ENCODE measurements at regions not wholly inside any gene's neighbourhood (a gene's known extent, or its start where the extent isn't known, plus 50 kb on each side); places are given as distances from the start of the nearest gene placed in this dataset.
"Not testable (repeated sequence)": the region's sequence is repeated elsewhere in the genome, so short reads cannot be mapped to it uniquely, and the experiment has no call there.

DNA sequence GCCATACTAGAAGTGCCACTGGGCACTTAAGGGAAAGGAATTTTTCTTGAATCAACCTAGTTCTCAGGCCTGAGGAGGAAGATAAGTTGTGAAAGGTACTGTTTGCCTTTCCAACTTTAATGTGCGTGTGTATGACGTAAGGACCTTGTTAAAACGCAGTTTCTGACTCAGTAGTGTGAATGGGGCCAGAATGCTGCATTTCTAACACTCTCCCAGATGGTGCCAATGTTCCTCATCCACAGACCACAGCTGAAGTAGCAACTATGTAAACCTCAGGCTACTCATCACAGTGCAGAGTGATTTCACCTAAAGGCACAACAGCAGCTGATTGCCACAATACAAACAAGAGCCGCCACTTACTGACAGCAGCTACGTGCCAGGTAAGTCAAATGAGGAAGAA is 103.6 kb downstream of the OTOL1 start:
- no peak for DNase-seq (ENCODE audit: low spot score)

DNA sequence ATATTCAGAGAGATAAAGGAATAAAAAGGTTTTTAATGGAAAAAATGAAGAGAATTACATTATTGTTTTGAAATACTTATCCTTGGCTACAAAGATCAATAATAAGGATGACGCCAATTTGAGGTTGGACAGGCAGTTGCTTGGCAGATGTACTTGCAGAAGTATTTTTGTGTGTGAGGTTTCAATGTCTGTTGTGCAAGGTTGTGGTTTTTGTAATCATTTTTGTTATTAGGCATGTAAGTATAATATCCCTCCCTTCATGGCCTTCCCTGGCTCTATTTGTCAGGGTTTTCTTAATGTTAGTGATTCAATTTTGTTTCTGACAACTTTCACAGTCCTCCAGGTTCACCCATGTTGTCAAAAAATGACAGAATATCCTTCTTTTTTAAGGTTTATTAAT is 105.9 kb downstream of the OTOL1 start:
- no peak for DNase-seq (ENCODE audit: low spot score)

DNA sequence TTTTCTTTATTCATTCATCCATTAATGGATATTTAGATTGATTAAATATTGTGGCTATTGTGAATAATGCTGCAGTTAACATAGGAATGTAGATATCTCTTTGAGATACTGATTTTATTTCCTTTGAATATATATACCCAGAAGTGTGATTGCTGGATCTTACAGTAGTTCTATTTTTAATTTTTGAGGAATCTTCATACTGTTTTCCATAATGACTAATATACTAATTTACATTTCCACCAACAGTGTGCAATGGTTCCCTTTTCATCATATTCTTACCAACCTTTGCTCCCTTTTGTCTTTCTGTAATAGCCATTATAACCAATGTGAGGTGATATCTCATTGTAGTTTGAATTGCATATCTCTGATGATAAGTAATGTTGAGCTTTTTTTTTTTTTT is 106.3 kb downstream of the OTOL1 start:
- no peak for DNase-seq (ENCODE audit: low spot score)

DNA sequence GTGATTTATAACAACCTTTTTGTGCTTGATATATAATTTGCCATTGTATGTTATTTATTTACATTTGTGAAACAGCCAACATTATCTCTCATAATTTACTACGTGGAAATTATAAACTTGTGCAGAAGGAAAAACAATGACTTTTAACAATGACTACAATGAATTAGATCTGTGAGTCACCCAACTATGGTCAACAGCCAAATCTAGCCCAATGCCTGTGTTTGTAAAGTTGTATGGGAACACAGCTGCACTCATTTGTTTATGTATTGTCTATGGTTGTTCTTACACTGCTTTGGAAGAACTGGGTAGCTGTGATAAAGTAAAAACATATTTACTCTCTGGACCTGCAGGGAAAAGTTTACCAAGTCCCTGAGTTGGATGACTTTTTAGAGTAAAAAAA is 110.4 kb downstream of the OTOL1 start:
- no peak for DNase-seq (ENCODE audit: low spot score)

DNA sequence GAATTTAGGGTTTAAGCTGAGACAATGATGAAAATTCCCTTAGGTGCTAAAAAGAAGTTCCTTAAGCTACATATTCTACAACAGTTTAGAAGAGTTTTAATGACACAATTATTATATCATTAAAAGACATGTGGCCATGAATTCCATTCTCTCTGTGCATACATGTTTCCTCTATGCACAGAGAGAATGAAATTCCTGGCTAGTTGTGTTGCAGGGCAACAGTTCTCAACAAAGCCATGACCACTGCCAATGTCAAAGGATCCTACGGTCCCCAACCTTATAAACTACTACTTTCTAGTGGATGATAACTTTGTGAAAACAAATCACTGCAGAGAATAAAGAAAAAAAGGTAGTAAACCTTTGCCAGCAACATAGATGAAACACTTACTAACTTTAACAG is 122.7 kb downstream of the OTOL1 start:
- no peak for DNase-seq (ENCODE audit: low spot score)

DNA sequence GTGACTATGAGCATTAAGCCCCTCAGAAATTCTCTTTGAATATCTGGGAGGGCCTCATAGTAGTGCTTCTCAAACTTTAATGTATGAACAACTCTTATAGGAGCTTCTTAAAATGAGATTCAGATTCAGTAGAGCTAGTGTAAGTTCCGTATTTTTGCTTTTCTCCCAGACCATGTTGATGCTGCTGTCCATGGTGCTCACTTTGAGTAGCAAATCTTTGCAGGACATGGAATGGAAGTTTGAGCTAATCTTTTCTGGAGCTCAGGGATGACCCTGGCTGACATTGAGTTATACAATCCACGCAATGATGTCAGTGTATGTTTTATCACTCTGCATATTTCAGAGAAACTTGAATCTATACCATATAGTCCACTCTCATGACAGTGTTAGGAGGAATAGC is 134.2 kb downstream of the OTOL1 start:
- peak; percentile 43 for DNase-seq (ENCODE audit: low spot score)

DNA sequence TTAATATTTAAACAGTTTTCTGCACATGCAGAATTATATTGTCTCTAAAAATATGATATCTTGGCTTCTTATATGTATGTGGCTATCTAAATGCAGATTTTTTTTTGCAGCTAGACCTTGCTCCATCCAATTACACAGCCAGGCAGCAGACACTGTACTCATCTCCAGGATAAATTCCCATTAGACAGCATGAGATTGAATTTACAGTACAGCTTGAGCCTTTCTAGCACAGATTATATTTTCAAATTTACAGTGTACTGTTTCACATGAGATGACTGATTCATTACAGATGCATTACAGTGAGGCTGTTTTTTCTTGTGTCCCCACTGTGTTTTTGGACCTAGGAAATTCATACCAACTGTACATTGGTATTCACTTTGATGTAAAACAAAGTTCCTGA is 134.9 kb downstream of the OTOL1 start:
- no peak for DNase-seq (ENCODE audit: low spot score)

DNA sequence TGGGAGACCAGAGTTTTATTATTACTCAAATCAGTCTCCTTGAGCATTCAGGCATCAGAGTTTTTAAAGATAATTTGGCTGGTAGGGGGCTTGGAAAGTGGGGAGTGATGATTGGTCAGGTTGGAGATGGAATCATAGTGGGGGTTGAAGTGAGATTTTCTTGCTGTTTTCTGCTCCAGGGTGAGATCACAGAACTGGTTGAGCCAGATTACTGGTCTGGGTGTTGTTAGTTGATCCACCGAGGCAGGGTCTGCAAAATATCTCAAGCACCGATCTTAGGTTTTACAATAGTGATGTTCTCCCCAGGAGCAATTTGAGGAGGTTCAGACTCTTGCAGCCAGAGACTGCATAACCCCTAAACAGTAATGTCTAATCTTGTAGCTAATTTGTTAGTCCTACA is 141.0 kb downstream of the OTOL1 start:
- DNase-seq (ENCODE audit: low spot score): peak; percentile 24

DNA sequence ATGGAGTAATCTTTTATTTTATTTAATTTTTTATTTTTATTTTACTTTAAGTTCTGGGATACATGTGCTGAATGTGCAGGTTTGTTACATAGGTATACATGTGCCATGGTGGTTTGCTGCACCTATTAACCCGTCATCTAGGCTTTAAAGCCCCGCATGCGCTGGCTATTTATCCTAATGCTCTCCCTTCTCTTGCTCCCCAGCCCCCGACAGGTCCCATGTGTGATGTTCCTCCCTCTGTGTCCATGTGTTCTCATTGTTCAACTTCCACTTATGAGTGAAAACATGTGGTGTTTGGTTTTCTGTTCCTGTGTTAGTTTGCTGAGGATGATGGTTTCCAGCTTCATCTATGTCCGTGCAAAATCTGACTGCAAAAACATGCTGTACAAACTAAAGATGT is 142.5 kb downstream of the OTOL1 start:
- DNase-seq (ENCODE audit: low spot score): not testable (repeated sequence)

DNA sequence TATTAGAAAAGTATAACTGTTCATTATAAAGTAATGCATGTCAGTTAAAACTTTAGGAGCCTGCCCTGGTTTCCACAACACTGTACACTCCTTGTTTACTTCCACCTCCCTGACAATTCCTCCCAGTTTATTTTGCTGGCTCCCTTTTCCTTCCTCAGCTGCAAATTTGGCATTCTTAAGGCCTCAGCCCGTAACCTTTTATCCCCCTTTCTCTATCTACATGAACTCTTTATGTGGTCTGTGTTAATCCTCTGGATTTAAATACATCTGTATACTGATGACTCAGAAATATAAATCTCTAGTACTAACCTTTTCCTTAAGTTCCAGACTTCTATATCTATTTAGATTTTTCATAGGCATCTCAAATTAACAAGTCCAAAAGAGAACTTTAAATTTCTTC is 143.6 kb downstream of the OTOL1 start:
- peak; percentile 56 for DNase-seq (ENCODE audit: low spot score)

DNA sequence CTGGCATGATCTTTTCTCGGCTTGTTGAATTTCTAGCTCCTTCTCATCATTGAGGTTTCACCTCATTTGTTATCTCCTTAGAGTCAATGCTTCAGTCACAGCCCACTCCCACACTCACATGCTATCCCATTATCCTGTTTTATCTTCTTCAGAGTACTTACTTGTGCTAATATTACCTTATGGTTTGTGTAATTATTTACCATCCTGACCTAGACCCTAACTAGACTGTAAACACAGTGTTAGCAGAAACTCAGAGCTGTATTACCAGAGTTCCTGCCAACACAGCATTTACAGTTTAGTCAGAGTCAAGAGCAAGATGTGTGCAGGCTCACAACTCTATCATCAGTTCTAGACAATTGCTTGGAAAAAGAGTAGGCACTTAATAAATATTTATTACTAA is 144.7 kb downstream of the OTOL1 start:
- DNase-seq (ENCODE audit: low spot score): no peak

DNA sequence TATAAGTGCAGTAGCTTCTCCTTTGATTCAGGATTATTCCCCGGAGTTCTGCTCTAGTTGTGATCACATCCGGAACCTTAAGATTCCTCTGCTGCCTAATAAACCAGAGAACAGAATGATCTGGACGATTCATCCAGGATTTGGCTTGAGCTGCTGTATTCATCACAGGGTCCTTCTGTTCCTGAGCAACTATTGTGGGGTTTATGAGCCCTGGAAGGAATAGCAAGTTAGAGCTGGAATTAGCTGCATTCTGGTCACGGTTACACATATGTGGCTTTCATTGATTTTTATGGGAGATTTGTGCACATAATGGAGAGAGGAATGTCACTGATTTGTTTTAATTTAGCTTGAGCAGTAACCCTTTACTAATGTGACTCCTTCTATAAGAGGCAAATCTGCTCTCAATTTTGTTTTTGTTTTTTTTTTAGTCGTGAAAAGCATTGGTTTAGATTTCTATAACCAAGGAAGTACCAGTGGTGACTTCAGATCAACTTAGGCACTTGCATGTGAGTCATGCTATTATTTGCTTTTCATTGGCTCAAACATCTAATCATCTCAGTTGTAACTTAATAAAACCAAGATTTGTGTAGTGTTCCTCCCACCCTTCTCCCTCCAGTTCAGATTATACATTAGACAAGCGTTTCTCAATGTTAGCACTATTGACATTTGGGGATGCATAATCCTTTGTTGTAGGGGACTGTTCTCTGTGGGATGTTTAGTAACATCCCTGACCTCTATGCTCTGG is 148.5 kb downstream of the OTOL1 start:
- peak; percentile 33 for DNase-seq (ENCODE audit: low spot score)

DNA sequence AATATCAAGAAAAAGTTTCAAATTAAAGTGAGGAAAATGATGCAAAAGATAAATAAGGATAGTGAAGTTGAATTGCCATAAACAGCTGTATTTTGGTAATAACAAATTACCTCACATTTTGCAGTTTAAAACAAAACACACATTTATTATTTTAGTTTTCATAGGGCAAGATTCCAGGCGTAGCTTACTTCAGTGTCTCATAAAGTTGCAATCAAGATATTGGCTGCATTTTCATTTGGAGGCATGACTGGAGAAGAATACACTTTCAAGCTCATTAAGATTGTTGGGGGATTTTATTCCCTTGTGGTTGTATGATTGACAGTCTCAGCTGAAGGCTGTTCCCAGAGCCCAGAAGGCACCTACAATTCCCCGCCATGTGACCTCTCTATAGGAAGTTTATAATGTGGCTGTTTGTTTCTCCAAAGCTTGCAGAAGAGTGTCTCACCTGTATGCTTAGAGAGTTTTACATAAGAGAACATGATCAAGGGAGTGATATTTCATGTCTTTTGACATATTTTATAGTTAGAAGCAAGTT is 151.4 kb downstream of the OTOL1 start:
- no peak for DNase-seq (ENCODE audit: low spot score)

DNA sequence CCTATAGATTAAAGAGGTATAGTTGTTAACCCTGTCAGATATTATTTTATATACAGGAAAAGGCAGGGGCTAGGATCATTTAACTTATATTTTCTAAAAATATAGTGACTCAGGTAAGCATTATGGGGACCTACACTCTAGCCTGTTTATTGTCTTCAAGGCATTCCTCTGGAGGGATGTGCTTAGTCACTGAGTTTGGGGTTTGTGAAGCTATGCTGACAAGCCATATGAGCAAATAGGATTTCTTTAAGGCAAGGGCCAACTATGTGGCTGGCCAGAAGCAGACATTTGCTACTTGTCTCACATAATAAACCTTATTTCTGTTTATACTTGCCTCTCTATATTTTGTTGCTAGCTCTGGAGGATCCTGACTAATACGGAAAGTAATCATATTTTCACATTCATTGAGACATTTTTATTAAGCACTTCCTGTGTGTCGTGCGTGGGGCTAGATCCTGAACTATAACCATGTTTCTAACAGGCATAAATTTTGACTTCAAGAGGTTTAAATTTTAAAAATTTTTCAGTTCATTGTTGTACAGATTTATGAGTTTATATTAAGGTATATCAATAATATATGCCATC is 153.4 kb downstream of the OTOL1 start:
- no peak for DNase-seq (ENCODE audit: low spot score)

DNA sequence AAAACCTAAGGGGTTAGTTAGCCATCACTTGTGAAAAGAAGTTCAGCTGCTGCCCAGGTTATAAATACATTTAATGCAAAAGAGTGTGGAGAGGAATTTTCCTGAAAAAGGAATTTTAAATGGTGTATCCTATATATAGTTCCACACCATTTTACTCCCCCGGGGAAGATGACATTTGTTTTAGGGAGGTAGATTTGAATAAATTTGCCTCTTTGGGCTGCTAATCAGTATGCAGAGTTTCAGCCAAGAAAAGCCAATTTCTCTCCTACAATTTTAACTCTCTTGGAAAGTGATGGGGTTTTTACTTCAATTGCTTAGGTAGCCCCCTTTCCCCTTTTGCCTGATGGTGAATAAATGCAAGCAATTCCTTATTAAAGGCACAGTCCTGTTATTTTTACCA is 161.2 kb downstream of the OTOL1 start:
- DNase-seq (ENCODE audit: low spot score): no peak

DNA sequence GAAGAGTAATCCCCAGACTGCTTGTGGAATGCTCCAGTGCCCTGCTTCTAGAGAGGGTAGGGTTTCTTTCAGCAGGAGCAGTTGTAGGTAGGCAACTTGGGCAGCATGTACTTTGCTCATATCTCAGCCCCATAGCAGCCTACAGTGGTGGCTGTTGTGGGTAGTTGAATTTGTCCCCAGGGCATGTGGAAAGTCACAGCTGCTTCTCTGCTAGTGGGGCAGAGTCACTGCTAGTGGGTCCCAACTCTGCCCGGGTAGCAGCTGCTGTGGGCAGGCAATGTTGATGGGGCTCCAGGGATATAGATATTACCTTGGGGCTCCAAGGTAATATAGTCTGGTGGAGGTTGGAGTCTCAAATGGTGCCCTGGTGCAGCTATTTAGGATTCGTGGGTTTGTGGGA is 174.5 kb downstream of the OTOL1 start:
- DNase-seq (ENCODE audit: low spot score): no peak

DNA sequence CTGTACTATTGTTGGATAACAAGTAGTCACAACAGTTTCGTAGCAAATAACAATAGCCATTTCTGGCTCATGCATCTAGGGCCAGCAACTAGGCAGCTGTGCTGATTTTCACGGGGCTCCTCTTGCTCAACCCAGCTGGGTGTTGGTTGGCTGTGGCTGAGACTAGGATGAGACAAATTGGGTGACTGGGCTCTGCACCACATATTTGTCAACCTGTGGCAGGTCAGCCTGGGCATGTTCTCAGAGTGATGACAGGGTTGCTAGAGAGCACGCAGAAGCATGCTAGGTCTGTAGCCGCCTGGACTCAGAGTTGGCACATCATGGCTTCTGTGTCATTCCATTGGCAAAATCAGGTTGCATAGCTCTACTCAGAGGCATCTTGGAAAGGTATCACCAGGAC is 175.9 kb downstream of the OTOL1 start:
- no peak for DNase-seq (ENCODE audit: low spot score)

DNA sequence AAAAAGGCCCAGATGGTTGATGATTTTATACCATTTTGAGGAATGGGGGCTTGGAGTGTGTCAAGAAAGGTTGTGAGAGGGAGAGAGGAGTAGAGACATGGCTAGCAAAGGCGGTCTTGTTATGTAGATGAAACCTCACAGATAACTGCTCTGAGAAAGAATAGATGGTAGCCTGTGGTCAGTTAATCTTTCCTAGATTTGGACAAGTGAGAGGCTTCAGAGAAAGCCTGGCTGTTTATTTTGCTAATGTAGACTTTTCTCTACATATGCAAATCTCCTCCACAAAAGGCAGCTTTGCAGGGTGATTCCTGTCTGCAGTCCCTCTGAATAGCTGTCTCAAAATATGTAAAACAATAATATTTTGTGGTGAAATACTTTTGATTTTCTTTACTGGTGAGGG is 177.3 kb downstream of the OTOL1 start:
- no peak for DNase-seq (ENCODE audit: low spot score)

DNA sequence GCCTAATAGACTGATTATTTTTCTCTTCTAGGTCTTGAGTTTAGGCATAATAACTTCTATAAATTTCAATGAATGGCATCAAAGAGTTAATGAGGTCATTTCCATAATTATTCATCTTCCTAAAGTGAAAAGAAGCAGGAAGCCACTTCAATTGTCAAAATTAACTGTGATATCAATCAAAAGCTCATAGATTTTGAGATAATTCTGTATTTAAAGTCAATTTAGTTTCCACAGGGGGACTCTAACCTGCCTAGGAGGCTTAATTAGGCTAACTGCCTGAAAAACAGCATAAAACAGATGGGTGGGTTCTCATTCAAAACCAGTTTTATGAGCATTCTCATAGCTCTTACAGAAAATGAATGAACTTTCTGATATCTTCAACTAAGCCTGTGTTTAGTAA is 177.8 kb downstream of the OTOL1 start:
- DNase-seq (ENCODE audit: low spot score): no peak

DNA sequence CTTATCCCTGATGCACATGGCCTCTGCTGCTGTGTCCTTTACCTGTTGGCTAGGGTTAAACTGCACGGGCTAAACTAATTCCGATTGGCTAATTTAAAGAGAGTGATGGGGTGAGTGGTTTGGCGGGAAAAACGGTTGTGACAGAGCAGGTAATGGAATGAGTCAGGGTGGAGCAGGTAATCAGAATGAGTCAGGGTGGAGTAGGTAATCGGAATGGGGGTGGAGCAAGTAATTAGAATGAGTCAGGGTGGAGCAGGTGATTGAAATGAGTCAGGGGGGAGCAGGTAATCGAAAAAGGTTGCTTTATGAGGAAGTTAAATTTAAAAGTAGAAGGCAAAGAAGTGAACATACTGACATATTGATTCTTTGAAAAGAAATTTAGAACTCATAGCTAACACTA is 185.2 kb downstream of the OTOL1 start:
- not testable (repeated sequence) for DNase-seq (ENCODE audit: low spot score)

DNA sequence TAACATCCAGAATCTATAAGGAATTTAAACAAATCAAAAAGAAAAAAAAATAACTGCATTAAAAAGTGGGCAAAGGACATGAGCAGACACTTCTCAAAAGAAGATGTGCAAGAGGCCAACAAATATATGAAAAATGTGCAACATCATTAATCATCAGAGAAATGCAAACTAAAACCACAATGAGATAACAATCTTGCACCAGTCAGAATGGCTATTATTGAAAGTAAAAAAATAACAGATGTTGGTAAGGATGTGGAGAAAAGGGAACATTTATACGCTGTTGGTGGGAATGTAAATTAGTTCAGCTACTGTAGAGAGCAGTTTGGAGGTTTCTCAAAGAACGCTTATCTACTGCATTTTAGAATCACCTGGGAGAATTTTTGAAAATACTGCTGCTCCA is 186.1 kb downstream of the OTOL1 start:
- DNase-seq (ENCODE audit: low spot score): no peak

DNA sequence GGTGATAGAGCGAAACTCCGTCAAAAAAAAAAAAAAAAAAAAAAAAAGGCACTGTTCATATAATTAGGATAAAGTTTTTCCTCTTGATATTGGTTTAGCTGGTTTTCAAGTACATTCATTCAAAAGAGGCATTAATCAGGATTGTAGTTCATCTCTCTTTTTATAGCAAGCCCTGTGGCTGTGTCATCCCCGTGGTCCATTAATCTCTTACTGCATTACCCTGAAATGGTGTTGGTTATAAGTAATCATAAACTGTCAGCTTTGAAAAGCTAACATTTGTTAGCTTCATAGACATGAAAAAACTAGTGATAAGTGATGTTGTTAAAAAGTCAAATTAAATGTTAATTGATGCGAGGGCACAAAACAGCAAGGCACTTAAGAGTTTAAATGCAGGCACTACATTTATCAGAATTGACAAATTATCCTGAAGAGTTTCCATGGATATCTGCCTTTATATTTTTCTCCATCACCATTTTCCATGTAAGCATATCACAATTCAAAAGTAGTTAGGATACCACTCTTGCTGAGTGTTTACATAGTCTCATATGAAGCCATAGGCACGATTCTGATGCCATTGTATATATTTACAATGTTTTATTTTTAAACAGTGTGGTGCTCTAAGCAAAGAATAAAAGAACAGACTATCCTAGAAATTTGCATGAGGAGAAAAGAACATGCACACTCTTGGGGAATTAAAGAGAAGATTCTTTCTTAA is 193.1 kb downstream of the OTOL1 start:
- no peak for DNase-seq (ENCODE audit: low spot score)

DNA sequence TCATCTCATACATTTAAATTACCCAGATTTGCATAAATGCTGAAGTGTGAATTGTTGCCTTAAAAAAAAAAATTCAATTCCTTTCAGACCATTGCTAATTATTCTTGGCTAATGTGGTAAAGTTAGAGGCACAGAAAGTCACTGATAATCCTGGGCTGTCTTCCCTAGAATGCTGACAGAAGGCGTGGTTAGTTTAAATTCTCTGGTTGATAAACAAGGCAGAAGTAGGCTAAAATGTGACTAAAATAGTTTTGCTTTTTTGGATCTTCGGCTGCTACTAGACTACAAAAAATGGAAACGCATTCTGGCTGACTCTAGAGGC is 193.7 kb downstream of the OTOL1 start:
- peak; percentile 2 for DNase-seq (ENCODE audit: low spot score)

Data from umbilical cord (tissue), 1 donor.